Gastroesophageal sphincter (tissue), 3 donors: ENCODE measurements at regions not wholly inside any gene's neighbourhood (a gene's known extent, or its start where the extent isn't known, plus 50 kb on each side); places are given as distances from the start of the nearest gene placed in this dataset.

Experiments
- EP300 ChIP-seq: sonication (generic); formaldehyde crosslinking; IDR thresholded peaks from one replicate; pipeline ENCODE4 v1.6.1; 2017; ENCODE audit warnings: antibody characterized with exemption, mild to moderate bottlenecking
- POLR2AphosphoS5 ChIP-seq: sonication (generic); formaldehyde crosslinking; IDR thresholded peaks from one replicate; pipeline ENCODE4 v1.6.1; 2017; ENCODE audit warnings: antibody characterized with exemption
- TF ChIP-seq, protein P1 (sequence below), 4 experiments: fragments of 200-600 bp in 2 of 4; fragments of 450-650 bp in 2 of 4; sonication (generic) in 1 of 4; IDR thresholded peaks; one replicate each; pipeline ENCODE4 v1.5.1; 2017 to 2019; ENCODE audit warnings: antibody characterized with exemption in 4 of 4, mild to moderate bottlenecking in 2 of 4, moderate library complexity in 2 of 4

DNA sequence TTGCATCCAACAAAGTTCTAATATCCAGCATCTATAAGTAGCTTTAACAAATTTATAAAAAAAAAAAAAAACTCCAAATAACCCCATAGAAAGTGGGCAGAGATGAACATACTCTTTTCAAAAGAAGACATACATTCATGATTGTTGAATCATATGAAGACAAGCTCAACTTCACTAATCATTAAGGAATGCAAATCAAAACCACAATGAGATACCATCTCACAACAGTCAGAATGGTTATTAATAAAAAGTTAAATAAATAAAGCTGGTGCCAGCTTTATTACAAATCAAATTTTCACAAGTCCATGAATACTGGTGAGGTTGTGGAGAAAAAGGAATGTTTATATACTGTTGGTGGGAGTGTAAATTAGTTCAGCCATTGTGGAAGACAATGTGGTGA is 592.0 kb downstream of the IQCM start:
- TF ChIP-seq, protein P1, sequence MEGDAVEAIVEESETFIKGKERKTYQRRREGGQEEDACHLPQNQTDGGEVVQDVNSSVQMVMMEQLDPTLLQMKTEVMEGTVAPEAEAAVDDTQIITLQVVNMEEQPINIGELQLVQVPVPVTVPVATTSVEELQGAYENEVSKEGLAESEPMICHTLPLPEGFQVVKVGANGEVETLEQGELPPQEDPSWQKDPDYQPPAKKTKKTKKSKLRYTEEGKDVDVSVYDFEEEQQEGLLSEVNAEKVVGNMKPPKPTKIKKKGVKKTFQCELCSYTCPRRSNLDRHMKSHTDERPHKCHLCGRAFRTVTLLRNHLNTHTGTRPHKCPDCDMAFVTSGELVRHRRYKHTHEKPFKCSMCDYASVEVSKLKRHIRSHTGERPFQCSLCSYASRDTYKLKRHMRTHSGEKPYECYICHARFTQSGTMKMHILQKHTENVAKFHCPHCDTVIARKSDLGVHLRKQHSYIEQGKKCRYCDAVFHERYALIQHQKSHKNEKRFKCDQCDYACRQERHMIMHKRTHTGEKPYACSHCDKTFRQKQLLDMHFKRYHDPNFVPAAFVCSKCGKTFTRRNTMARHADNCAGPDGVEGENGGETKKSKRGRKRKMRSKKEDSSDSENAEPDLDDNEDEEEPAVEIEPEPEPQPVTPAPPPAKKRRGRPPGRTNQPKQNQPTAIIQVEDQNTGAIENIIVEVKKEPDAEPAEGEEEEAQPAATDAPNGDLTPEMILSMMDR (IDR thresholded peaks at IDR 0.05) = no peak
- TF ChIP-seq POLR2AphosphoS5 (no peak), EP300 (no peak)
